ENCODE measurements at regions not wholly inside any gene's neighbourhood (a gene's known extent, or its start where the extent isn't known, plus 50 kb on each side); places are given as distances from the start of the nearest gene placed in this dataset.

DNA sequence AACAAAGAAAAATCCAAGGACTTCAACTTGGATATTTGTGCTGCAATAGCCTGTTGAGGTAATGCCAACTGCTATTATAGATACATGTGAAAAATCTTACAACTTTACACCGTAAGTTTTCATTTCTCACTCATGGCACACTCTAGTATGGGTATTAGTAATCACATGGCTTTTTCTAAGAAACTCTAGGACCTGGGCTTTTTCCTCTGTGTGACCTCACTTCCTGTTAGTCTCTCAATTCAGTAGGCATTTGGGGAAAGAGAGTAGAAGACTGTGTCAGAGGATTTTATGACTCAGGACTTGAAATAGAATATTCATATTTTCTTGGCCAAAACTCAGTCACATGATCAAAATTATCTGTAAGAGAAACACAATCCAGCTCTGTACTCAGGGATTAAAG, 1049.9 kb downstream of the REEP3 start:
- no peaks in the 10 kb centered on the region for H3K9me2 ChIP-seq (replicated peaks; ENCODE audit: insufficient read depth)
- no peak overlapping the region for H3K27ac ChIP-seq
- TF ChIP-seq EZH2 (IDR thresholded peaks at IDR 0.05; ENCODE audit: borderline replicate concordance) (no peak), EZH2phosphoT487 (IDR thresholded peaks at IDR 0.05; ENCODE audit: low read depth, severe bottlenecking, unreplicated experiment) (no peak)
- TF ChIP-seq, protein P1, sequence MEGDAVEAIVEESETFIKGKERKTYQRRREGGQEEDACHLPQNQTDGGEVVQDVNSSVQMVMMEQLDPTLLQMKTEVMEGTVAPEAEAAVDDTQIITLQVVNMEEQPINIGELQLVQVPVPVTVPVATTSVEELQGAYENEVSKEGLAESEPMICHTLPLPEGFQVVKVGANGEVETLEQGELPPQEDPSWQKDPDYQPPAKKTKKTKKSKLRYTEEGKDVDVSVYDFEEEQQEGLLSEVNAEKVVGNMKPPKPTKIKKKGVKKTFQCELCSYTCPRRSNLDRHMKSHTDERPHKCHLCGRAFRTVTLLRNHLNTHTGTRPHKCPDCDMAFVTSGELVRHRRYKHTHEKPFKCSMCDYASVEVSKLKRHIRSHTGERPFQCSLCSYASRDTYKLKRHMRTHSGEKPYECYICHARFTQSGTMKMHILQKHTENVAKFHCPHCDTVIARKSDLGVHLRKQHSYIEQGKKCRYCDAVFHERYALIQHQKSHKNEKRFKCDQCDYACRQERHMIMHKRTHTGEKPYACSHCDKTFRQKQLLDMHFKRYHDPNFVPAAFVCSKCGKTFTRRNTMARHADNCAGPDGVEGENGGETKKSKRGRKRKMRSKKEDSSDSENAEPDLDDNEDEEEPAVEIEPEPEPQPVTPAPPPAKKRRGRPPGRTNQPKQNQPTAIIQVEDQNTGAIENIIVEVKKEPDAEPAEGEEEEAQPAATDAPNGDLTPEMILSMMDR (IDR thresholded peaks at IDR 0.05; ENCODE audit: poor library complexity), result no peak
- no peak for DNase-seq (ENCODE audit: low spot score)
- WGBS (ENCODE audit: low lambda C conversion rate, missing lambda C conversion rate), result 97% methylated on average over 1 of the region's 1 CpG
- no peaks in the 10 kb centered on the region for H4K20me1 ChIP-seq (ENCODE audit: insufficient read depth, poor library complexity, severe bottlenecking)
- no peaks in the 10 kb centered on the region for H3K36me3 ChIP-seq (replicated peaks; ENCODE audit: insufficient read depth, low read depth)
- no peak overlapping the region for H3K4me2 ChIP-seq
- H3K27me3 ChIP-seq, result no peaks in the 10 kb centered on the region
- no peak overlapping the region for H2AFZ ChIP-seq
- no peaks in the 10 kb centered on the region for H3K9me3 ChIP-seq (ENCODE audit: low read depth)
- H3K4me3 ChIP-seq, result no peak overlapping the region
- H3K79me2 ChIP-seq, result no peaks in the 10 kb centered on the region
- peaks cover 29% of the 10 kb centered on the region for H3K4me1 ChIP-seq (ENCODE audit: insufficient read depth)

DNA sequence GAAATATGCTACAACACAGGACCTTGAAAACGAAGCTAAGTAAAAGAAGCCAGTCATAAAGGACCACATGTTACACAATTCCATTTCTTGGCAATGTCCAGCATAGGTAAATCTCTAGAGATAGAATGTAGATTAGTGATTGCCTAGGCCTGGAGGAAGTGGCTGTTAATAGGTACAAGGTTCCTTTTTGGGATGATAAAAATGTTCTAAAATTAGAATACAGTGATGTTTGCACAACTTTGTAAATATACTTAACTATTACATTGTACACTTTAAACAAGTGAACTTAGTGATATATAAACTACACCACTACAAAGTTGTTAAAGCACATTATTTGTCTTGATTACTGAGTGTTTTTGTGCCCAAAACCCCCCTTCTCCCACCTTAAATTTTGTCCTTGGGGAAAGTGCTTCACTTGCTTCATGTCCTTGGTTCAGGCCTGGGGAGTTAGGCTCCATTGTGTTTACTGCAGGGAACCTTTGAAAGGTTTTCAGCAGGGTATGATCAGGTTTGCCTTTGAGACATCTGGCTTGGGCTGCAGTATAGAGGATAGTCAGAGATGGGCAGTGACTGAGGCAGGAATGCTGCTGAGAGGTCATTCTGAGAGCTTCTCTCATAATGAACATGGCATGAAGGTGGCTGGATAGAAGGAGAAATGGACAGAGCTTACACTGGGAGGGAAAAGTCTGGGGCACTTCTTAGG, 1052.6 kb downstream of the REEP3 start:
- WGBS (ENCODE audit: low lambda C conversion rate, missing lambda C conversion rate), result 36% methylated on average over 1 of the region's 1 CpG
- H3K9me2 ChIP-seq (replicated peaks; ENCODE audit: insufficient read depth), result no peaks in the 10 kb centered on the region
- DNase-seq (ENCODE audit: low spot score), result peak; percentile 37
- H2AFZ ChIP-seq, result no peak overlapping the region
- H3K4me2 ChIP-seq, result peak overlapping the region; percentile 25
- H3K27ac ChIP-seq, result peak overlapping the region; percentile 84
- H3K4me1 ChIP-seq (ENCODE audit: insufficient read depth), result peaks cover 29% of the 10 kb centered on the region
- no peaks in the 10 kb centered on the region for H4K20me1 ChIP-seq (ENCODE audit: insufficient read depth, poor library complexity, severe bottlenecking)
- no peak for TF ChIP-seq EZH2 (IDR thresholded peaks at IDR 0.05; ENCODE audit: borderline replicate concordance)
- TF ChIP-seq, protein P1 (IDR thresholded peaks at IDR 0.05; ENCODE audit: poor library complexity), result no peak
- TF ChIP-seq EZH2phosphoT487 (IDR thresholded peaks at IDR 0.05; ENCODE audit: low read depth, severe bottlenecking, unreplicated experiment), result no peak
- no peaks in the 10 kb centered on the region for H3K36me3 ChIP-seq (replicated peaks; ENCODE audit: insufficient read depth, low read depth)
- H3K9me3 ChIP-seq (ENCODE audit: low read depth), result no peaks in the 10 kb centered on the region
- no peaks in the 10 kb centered on the region for H3K27me3 ChIP-seq
- H3K79me2 ChIP-seq, result no peaks in the 10 kb centered on the region
- H3K4me3 ChIP-seq, result no peak overlapping the region

DNA sequence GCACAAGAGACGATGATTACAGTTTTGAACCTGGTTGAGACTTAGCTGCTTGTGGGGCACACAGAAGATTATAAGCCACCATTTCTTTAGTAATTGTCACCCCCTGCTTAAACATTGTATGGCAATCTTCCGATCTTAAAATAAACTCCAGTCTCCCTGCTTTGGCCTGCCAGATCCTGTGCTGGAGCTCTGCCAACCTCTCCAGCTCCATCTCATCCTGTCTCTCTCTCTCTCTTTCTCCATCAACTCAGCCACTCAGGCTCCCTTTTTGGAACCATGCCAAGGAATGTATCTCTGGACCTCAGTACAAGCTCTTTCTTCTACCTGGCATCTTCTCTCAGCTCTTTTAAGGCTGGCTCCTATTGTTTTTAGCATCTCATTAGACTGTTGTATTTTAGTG, 1053.2 kb downstream of the REEP3 start:
- peak overlapping the region; percentile 84 for H3K27ac ChIP-seq
- peaks cover 29% of the 10 kb centered on the region for H3K4me1 ChIP-seq (ENCODE audit: insufficient read depth)
- H3K79me2 ChIP-seq, result no peaks in the 10 kb centered on the region
- peak overlapping the region; percentile 25 for H3K4me2 ChIP-seq
- no peak overlapping the region for H3K4me3 ChIP-seq
- no peaks in the 10 kb centered on the region for H4K20me1 ChIP-seq (ENCODE audit: insufficient read depth, poor library complexity, severe bottlenecking)
- no peak overlapping the region for H2AFZ ChIP-seq
- TF ChIP-seq EZH2 (IDR thresholded peaks at IDR 0.05; ENCODE audit: borderline replicate concordance), result no peak
- TF ChIP-seq, protein P1 (IDR thresholded peaks at IDR 0.05; ENCODE audit: poor library complexity), result no peak
- TF ChIP-seq EZH2phosphoT487 (IDR thresholded peaks at IDR 0.05; ENCODE audit: low read depth, severe bottlenecking, unreplicated experiment), result no peak
- no peaks in the 10 kb centered on the region for H3K27me3 ChIP-seq
- H3K9me3 ChIP-seq (ENCODE audit: low read depth), result no peaks in the 10 kb centered on the region
- DNase-seq (ENCODE audit: low spot score), result peak; percentile 61
- 44% methylated on average over 2 of the region's 2 CpGs for WGBS (ENCODE audit: low lambda C conversion rate, missing lambda C conversion rate)
- H3K9me2 ChIP-seq (replicated peaks; ENCODE audit: insufficient read depth), result no peaks in the 10 kb centered on the region
- no peaks in the 10 kb centered on the region for H3K36me3 ChIP-seq (replicated peaks; ENCODE audit: insufficient read depth, low read depth)

Data from hepatocyte (in vitro differentiated cells).